ENCODE measurements at regions not wholly inside any gene's neighbourhood (a gene's known extent, or its start where the extent isn't known, plus 50 kb on each side); places are given as distances from the start of the nearest gene placed in this dataset.

DNA sequence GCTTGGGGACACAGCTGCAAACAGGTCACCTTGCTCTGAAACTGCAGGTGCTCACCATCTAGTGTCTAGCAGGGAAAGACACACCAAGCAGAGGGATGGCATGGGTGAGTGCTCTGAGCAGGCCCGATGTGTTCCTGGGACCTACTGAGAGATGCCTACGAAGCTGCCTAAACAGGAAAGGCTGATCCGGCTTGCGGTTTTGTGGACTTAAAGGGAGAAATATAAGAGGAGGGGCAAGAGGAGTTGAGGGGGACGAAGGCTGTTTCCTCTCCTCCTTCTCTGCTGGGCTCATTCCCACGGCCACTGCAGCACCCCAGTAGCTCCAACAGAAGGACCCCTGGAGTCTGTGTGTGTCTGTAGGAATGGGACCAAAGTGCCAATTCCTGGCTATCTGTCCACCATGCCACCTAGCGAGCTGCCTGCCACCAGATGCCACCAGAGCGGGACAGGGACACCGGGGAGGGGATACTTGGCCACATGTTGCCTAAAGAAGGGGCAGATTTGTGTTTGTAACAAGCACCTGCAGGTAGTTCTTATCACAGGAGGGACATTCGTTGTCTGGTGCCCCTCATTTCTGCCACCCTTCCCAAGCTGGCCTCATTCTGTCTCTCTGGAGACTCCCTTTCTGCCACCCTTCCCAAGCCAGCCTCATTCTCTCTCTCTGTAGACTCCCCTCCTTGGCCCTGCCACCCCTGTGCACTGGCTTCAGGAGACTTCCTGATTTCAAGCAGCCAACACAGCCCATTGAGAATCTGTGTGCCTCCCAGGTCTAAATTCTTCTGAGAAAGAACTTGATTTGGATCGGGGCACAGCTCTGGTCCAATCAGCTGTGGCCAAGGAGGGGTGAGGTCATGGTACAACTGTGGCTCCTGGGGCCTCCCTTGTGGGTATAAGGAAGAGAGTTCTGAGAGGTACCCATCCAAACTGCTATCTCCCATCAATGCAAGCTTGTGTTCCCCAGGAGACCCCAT is 221.8 kb downstream of the ANKRD60 start:
- DNase-seq (ENCODE audit: extremely low spot score), result no peak
- ChIA-PET CTCF (no interaction called here), POLR2A (no interaction called here)
- TF ChIP-seq, protein P1, sequence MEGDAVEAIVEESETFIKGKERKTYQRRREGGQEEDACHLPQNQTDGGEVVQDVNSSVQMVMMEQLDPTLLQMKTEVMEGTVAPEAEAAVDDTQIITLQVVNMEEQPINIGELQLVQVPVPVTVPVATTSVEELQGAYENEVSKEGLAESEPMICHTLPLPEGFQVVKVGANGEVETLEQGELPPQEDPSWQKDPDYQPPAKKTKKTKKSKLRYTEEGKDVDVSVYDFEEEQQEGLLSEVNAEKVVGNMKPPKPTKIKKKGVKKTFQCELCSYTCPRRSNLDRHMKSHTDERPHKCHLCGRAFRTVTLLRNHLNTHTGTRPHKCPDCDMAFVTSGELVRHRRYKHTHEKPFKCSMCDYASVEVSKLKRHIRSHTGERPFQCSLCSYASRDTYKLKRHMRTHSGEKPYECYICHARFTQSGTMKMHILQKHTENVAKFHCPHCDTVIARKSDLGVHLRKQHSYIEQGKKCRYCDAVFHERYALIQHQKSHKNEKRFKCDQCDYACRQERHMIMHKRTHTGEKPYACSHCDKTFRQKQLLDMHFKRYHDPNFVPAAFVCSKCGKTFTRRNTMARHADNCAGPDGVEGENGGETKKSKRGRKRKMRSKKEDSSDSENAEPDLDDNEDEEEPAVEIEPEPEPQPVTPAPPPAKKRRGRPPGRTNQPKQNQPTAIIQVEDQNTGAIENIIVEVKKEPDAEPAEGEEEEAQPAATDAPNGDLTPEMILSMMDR (IDR thresholded peaks at IDR 0.05; ENCODE audit: control extremely low read depth, extremely low read depth, low read depth, missing control alignments), result no peak

DNA sequence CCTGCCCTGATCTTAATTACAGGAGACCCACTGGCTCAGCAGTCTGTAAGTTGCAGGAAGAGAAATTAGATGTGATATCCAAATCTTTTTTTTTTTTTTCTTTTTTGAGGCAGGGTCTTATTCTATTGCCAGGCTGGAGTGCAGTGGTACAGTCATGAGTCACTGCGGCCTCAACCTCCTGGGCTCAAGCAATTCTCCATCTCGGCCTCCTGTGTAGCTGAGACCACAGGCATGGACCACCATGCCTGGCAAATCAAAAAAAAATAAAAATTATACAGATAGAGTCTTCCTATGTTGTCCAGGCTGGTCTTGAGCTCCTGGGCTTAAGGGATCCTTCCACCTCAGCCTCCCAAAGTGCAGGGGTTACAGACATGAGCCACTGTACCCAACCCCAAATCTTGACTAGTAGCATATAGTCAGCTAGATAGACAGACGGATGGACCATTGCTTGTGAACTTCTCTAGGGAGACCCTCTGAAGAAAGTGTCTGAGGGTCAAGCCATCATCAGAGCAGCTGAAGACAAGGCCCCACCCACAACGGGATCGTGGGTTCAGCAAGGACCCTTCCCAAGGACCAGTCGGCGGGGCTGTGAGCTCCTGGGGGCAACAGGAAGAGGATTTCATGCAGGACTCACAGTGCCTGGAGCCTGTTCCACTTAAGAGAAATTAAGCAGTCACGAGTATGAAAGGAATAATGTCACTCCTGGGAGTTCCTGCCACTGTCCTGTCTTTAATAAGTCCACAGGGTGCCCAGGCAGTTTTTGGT is 222.7 kb downstream of the ANKRD60 start:
- no peak for DNase-seq (ENCODE audit: extremely low spot score)
- TF ChIP-seq, protein P1 (IDR thresholded peaks at IDR 0.05; ENCODE audit: control extremely low read depth, extremely low read depth, low read depth, missing control alignments), result no peak
- ChIA-PET POLR2A (no interaction called here), CTCF (no interaction called here)

DNA sequence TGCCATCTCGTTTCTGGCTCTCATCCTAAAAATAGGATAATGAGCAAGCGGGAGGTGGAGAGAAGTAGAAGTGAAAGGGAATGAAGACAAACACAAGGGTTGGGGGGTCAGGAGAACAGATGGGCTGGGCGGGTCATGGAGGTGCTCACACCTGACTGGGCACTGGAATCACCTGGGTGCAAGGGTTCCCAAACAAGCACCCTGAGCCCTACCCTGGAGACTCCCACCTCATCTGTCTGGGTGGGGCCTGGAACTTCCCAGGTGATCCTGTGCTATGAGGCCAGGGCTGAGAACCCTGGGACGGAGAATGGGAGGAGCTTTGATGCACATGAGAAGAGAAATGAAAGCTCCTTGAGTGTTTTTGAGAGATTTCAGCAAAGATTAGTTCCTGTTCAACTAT is 223.6 kb downstream of the ANKRD60 start:
- TF ChIP-seq, protein P1 (IDR thresholded peaks at IDR 0.05; ENCODE audit: control extremely low read depth, extremely low read depth, low read depth, missing control alignments), result no peak
- ChIA-PET CTCF (no interaction called here), POLR2A (no interaction called here)
- DNase-seq (ENCODE audit: extremely low spot score), result no peak

DNA sequence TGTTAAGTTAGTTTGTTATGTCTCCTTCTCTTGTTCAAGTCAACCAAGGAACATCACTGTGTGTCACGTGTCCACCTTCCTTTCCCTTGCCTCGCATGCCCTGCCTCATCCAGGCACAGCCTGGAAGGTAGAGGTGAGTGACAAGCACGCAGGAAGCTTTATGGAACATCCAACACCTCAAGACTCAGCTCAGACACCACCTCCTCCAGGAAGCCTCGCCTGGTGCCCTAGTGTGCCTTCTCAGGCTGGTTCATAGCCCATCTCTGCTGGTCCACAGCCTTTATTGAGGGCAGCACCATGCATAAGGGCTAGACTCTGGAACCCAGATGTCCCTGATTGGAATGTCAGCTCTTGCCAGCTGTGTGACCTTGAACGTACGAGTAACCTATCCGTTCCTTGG is 224.3 kb downstream of the ANKRD60 start:
- POLR2A ChIA-PET, result no interaction called here
- no peak for DNase-seq (ENCODE audit: extremely low spot score)
- TF ChIP-seq, protein P1 (IDR thresholded peaks at IDR 0.05; ENCODE audit: control extremely low read depth, extremely low read depth, low read depth, missing control alignments), result no peak
- CTCF ChIA-PET, result no interaction called here

DNA sequence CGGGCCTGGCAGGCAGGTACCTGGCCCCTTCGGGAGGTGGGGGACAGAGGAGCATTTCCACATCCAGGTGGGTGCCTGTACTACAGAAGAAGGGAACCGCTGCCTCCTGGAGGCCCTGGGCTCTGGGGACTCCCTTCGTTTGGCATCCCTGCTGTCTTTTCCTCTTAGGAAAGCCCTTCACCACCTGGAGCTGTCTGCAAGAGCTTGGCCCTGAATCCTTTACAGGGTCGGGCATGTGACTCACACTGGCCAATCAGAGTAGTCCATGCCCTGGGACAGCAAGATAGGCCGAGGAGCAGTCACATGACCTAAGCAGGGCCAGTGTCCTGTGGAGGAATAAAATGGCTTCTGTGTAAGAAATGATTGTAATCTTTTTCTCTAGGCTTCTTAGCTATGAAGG is 224.9 kb downstream of the ANKRD60 start:
- ChIA-PET CTCF (interaction anchor here (1.2 kb wide), 1 partner anchor 37 kb away, joined by 3 read pairs; no protein-coding TSS in a partner anchor), POLR2A (no interaction called here)
- TF ChIP-seq, protein P1 (IDR thresholded peaks at IDR 0.05; ENCODE audit: control extremely low read depth, extremely low read depth, low read depth, missing control alignments), result no peak
- no peak for DNase-seq (ENCODE audit: extremely low spot score)

DNA sequence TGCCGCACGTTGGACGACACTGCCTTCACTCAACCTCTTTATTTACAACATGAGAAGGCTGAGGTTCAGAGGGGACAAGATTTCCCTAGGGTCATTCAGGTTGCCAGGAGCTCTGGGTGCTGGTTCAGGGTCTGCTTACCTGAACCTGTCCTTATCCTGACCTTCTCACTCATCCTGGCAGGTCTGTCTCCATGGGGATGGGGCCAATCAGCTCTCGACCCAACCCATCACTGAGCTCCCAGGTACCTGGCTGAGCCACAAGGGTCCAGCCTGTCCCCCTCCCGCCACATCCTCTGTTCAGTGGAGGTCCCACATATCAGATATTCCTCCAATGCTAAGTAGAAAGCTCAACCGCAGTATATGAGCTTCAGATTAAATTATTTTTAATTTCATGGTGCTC is 225.6 kb downstream of the ANKRD60 start:
- ChIA-PET POLR2A (no interaction called here), CTCF (interaction anchor here (1.2 kb wide), 1 partner anchor 37 kb away, joined by 3 read pairs; no protein-coding TSS in a partner anchor)
- no peak for DNase-seq (ENCODE audit: extremely low spot score)
- TF ChIP-seq, protein P1 (IDR thresholded peaks at IDR 0.05; ENCODE audit: control extremely low read depth, extremely low read depth, low read depth, missing control alignments), result no peak

All from GM10248 (cell line).